ENCODE measurements at regions not wholly inside any gene's neighbourhood (a gene's known extent, or its start where the extent isn't known, plus 50 kb on each side); places are given as distances from the start of the nearest gene placed in this dataset.

- FAIRE-seq = no peak
- dilution Hi-C loops (cut with MboI; ENCODE audit: extremely low pct_ligation_motif_present, low sequenced_read_pairs) = no loop called here
Measured at GRCh38 chr16:74076568-74076967, 220.0 kb upstream of the PSMD7 start.

GRCh38 chr16:74075393-74075792, 221.2 kb upstream of the PSMD7 start:
- Histone ChIP-seq H2AFZ (ENCODE audit: control insufficient read depth, low read length) (no peak overlapping the region), H3K27ac (ENCODE audit: control insufficient read depth, insufficient read depth, low read length) (no peak overlapping the region), H3K27me3 (ENCODE audit: control insufficient read depth, extremely low read depth, insufficient read depth, low read length) (no peaks in the 10 kb centered on the region), H3K79me2 (ENCODE audit: control insufficient read depth, insufficient read depth, low read length) (no peaks in the 10 kb centered on the region), H3K9me3 (ENCODE audit: control insufficient read depth, low read depth, low read length) (no peaks in the 10 kb centered on the region), H3K4me2 (ENCODE audit: control insufficient read depth, extremely low read depth, insufficient read depth, low read depth, low read length) (no peak overlapping the region), H3K36me3 (ENCODE audit: control insufficient read depth in 2 of 2, extremely low read depth in 1 of 2, insufficient read depth in 2 of 2, low read length in 2 of 2) (no peaks in the 10 kb centered on the region), H3K4me3 (ENCODE audit: control insufficient read depth in 2 of 3, extremely low read depth in 1 of 3, insufficient read depth in 2 of 3, low read depth in 1 of 3, low read length in 3 of 3) (no peak overlapping the region), H3K4me1 (ENCODE audit: control insufficient read depth, extremely low read depth, insufficient read depth, low read length) (no peaks in the 10 kb centered on the region), H3K9me1 (ENCODE audit: control insufficient read depth, extremely low read depth, insufficient read depth, low read length) (no peaks in the 10 kb centered on the region), H3K9ac (ENCODE audit: control insufficient read depth, extremely low read depth, insufficient read depth, low read length) (no peak overlapping the region), H4K20me1 (ENCODE audit: control insufficient read depth, extremely low read depth, insufficient read depth, low read length) (no peaks in the 10 kb centered on the region)
- dilution Hi-C loops (cut with MboI; ENCODE audit: extremely low pct_ligation_motif_present, low sequenced_read_pairs) = no loop called here
- DNase-seq (ENCODE audit: low read depth, low spot score) (no peak), FAIRE-seq (no peak)
- TF ChIP-seq CTCF (optimal IDR thresholded peaks at IDR 0.05 in 1 of 3, IDR thresholded peaks at IDR 0.05 in 1 of 3, conservative IDR thresholded peaks at IDR 0.05 in 1 of 3; ENCODE audit: extremely low read depth in 1 of 3, insufficient read depth in 2 of 3, low read length in 3 of 3) = no peak
- TF ChIP-seq EZH2 (IDR thresholded peaks at IDR 0.05; ENCODE audit: low read length) = no peak

More at GRCh38 chr16:74076568-74076967, 220.0 kb upstream of the PSMD7 start:
- Histone ChIP-seq H3K36me3 (ENCODE audit: control insufficient read depth in 2 of 2, extremely low read depth in 1 of 2, insufficient read depth in 2 of 2, low read length in 2 of 2) (no peaks in the 10 kb centered on the region), H3K27me3 (ENCODE audit: control insufficient read depth, extremely low read depth, insufficient read depth, low read length) (no peaks in the 10 kb centered on the region), H3K4me3 (ENCODE audit: control insufficient read depth in 2 of 3, extremely low read depth in 1 of 3, insufficient read depth in 2 of 3, low read depth in 1 of 3, low read length in 3 of 3) (no peak overlapping the region), H4K20me1 (ENCODE audit: control insufficient read depth, extremely low read depth, insufficient read depth, low read length) (no peaks in the 10 kb centered on the region), H3K27ac (ENCODE audit: control insufficient read depth, insufficient read depth, low read length) (no peak overlapping the region), H3K79me2 (ENCODE audit: control insufficient read depth, insufficient read depth, low read length) (no peaks in the 10 kb centered on the region), H3K9ac (ENCODE audit: control insufficient read depth, extremely low read depth, insufficient read depth, low read length) (no peak overlapping the region), H3K9me3 (ENCODE audit: control insufficient read depth, low read depth, low read length) (no peaks in the 10 kb centered on the region), H3K4me2 (ENCODE audit: control insufficient read depth, extremely low read depth, insufficient read depth, low read depth, low read length) (no peak overlapping the region), H3K9me1 (ENCODE audit: control insufficient read depth, extremely low read depth, insufficient read depth, low read length) (no peaks in the 10 kb centered on the region), H3K4me1 (ENCODE audit: control insufficient read depth, extremely low read depth, insufficient read depth, low read length) (no peaks in the 10 kb centered on the region), H2AFZ (ENCODE audit: control insufficient read depth, low read length) (no peak overlapping the region)
- no peak for DNase-seq (ENCODE audit: low read depth, low spot score)
- TF ChIP-seq CTCF (optimal IDR thresholded peaks at IDR 0.05 in 1 of 3, IDR thresholded peaks at IDR 0.05 in 1 of 3, conservative IDR thresholded peaks at IDR 0.05 in 1 of 3; ENCODE audit: extremely low read depth in 1 of 3, insufficient read depth in 2 of 3, low read length in 3 of 3) (no peak), EZH2 (IDR thresholded peaks at IDR 0.05; ENCODE audit: low read length) (no peak)

Data from keratinocyte (primary cell).